ENCODE measurements at regions not wholly inside any gene's neighbourhood (a gene's known extent, or its start where the extent isn't known, plus 50 kb on each side); places are given as distances from the start of the nearest gene placed in this dataset.

DNA sequence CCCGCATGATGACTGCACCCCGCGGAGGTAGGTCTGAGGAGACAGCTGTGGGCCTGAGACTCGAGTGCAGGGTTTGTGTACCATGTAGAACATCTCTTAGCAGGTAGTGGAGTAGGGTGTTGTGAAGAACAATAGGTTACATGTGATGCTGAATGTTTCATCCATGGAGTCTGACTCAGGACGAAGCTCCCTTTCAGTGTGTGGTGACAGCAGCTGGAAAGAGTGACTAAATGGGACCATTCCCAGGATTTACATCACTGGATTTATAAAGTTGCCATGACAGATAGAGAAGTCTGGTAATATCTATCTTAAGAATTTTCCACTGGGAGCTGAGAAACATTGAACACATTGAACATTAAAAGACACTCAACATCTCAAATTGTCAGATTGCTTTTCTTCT lies 259.6 kb upstream of the RGS6 start:
- DNase-seq (ENCODE audit: low spot score), result no peak

DNA sequence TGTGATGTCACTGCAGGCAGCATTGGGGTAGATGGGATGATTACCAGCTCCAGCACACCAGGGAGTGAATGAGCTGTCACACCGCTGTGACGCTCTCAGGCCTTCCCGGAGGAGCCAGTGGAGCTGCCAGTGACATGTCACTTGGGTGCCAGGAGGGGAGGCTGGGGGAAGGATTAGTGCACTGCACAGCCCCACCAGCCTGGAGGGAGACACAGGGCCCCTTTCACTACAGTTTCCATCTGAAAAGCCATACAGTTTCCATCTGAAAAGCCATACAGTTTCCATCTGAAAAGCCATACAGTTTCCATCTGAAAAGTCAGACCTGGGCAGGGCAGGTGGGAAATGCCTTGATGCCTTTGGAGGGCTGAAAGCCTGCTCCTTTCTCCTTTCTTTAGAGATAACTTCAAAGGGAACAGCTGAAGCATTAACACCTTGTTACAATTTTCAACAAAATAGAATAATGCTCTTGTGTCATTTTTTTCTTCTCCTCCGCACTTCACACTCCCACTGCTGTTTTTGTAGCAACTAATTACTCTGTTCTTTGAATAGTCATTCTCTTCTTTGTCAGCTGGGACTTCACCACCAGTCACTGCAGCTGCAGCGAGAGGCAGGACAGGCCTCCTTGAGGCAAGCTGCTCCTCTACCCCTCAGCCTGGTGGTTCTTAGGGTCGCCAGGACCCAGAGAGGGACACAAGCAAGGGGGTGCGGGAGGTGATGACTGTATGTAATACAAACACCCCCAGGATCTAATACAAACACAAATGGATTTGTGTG lies 256.9 kb upstream of the RGS6 start:
- no peak for DNase-seq (ENCODE audit: low spot score)

DNA sequence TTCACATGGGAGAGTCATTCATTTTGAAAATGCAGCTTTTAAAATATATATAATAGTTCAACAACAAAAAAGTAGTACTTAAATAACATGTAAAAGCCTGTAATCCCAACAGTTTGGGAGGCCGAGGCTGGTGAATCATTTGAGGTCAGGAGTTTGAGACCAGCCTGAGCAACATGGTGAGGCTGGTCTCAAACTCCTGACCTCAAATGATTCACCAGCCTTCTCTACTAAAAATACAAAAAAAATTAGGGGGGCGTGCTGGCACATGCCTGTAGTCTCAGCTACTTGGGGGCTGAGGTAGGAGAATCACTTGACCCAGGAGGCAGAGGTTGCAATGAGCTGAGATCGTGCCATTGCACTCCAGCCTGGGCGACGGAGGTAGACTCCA lies 256.3 kb upstream of the RGS6 start:
- no peak for DNase-seq (ENCODE audit: low spot score)

DNA sequence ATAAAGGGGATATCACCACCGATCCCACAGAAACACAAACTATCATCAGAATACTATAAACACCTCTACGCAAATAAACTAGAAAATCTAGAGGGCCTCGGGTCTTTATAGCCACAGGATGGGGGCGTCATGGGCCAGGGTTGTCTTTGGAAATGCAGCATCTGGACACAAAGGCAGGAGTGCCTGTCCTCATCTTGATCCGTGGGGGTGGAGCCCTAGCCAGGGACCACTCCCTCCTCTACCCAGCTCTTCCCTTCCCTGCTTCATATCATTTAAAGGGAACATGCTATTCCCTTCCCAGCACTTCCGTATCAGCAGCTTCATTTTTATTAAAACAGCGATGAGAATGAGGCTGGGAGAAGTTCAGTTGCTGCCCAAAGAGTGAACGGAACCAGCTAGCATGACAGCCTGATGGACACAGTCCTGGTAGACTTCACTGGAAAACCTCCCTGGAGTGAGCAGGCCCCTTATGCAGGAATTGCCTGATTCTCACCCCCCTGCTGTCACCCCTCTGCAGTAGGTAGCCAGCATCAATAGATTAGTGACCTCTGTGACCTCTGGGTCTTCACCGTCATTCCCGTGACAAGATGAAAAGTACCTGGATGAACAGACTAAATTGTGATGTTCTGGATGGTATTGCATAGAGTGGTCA lies 251.4 kb upstream of the RGS6 start:
- DNase-seq (ENCODE audit: low spot score), result no peak

DNA sequence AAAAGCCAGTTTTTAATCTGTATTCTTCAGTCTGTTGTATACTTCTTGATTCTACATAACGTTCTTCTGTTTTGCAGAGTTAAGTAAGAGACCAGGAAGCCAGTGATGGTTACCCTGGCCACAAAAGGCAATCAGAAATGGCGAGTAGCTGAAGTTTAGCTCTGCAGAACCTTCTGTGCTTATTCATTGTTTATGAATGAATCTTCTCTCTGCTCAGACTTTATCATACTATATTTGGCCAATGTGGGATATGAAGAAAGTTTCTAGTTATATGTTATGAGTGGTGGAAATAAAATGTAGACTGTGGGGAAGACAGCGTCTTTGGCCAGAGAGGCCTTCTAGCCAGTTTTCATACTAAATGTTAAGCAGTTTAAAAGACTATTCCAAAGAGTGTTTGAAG lies 249.9 kb upstream of the RGS6 start:
- DNase-seq (ENCODE audit: low spot score), result peak; percentile 34

DNA sequence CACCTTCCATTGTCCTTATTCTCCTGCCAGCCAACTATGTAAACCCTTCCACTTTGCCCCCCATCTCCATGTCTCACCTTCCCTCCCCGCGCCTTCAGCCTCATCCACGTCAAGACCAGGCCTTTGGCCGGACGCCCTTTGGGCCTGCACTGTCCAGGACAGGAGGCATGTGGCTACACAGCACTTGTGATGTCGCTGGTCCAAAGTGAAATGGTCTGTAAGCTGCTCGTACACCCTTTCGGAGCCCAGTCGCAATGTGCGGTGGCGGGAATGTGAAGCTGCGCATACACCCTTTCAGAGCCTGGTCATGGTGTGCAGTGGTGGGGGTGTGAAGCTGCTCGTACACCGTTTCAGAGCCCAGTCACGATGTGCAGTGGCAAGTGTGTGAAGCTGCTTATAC lies 247.9 kb upstream of the RGS6 start:
- no peak for DNase-seq (ENCODE audit: low spot score)

DNA sequence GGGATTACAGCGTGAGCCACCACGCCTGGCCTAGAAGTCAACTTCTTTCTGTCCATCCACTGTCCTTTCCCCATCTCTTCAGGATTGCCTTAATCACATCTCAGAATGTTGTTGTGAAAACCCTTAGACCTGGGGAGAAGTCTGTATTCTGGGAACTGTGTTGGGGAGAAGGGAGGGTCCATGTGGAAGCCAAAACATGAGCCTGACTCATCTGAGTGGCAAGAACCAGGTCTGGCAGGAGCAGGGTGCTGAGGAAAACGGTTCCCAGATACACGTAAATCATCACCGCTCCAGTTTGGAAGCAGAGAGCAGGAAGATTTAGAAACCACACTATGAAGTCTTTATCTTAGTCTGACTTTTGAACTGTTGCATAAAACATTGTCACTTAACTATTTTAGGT lies 245.6 kb upstream of the RGS6 start:
- peak; percentile 79 for DNase-seq (ENCODE audit: low spot score)

DNA sequence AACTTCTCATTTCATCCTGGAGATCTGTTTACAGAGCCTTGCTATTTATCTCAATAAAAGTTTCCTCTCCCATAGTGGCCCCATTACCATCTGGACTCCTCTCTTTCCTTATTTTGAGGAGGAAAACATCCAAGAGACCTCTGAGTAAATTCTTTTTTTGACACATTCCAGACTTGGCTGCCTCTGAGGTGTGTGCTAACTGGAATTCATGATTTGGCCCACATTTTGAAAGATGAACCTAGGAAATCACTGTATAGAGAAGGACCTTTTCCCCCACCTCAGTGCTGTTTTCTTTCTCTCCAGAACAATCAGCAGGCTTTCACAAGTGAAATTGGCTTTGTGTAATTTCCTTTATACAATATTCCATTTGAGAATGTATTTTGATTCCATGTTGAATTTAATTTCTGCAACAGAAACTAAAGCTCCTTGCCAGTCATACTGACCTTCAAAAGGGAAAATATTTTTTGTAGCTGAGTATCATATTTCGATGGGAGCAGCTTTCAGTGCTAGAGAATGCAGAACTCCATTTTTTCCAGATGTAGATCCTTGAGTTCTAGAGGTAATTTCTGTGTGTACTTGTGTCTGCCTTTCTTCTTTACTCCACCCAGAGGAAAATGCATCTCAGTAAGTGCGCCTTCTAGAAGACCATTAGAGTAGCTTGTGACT lies 244.9 kb upstream of the RGS6 start:
- peak; percentile 50 for DNase-seq (ENCODE audit: low spot score)

DNA sequence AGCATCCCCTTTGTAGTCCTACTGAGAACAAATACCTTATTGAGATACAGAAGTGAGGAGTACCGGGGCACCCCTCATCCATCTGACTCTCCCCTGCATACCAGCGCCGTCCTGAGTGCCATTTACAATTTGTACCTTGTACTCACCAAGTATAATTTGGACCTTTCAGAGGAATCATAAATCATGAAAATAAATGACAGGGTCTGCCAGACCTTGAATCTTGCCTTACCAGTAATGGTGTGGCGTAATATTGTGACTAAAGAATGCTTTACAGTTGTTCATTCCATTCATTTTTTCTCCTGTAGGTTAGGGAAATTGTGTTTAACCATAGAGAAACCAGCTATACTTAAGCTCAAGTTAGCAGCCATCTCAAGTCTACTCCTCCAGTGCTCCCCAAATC lies 243.7 kb upstream of the RGS6 start:
- DNase-seq (ENCODE audit: low spot score), result peak; percentile 24

DNA sequence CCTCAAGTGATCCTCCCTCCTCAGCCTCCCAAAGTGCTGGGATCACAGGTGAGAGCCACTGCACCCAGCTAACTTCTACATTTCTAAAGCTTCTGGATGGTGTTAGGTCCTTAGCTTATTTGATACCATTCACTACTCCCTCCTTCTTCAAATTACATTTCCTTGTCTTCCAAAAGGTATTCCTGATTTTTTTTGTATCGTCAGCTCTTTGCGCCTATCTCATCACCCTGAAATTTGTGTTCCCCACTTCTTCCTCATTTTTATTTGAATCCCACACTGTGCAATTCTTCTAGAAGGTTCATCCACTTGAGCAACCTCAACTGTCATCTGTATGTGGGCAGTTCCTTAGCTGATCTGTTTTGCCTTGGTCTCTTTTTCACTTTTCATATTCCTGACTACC lies 241.8 kb upstream of the RGS6 start:
- DNase-seq (ENCODE audit: low spot score), result no peak

DNA sequence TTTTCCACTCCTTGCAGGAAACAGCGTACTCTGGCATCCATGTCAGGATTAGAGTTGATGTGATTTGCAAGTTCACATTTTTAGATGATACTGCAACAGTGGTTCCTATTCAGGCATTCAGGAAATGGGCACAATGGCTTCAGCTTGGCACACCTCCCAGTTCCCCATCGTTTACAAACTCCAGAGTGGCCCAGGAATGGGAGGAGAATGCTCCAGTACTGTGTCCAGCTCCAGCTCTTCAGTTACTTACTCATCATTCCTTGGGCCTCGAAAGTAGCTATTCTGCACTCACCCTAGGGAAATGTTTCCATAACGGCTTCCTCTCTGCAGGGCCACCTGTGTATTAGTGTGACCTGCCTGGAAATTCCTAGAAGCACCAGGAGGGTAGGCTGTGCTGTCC lies 239.7 kb upstream of the RGS6 start:
- no peak for DNase-seq (ENCODE audit: low spot score)

DNA sequence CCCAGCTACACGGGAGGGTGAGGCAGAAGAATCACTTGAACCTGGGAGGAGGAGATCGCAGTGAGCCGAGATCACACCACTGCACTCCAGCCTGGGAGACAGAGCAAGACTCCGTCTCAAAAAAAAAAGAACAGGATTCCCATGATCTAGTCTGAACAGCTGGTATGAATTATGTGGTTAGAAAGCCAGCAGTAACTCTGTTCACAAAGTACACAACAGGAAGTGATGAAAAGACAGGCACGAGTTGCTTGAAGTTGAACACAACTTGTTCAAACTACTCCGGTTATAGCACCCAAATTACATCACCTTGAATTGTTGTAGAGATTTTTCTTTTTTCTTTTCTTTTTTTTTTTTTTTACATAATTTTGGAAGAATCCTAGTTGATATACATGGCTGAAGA lies 238.8 kb upstream of the RGS6 start:
- peak; percentile 69 for DNase-seq (ENCODE audit: low spot score)

DNA sequence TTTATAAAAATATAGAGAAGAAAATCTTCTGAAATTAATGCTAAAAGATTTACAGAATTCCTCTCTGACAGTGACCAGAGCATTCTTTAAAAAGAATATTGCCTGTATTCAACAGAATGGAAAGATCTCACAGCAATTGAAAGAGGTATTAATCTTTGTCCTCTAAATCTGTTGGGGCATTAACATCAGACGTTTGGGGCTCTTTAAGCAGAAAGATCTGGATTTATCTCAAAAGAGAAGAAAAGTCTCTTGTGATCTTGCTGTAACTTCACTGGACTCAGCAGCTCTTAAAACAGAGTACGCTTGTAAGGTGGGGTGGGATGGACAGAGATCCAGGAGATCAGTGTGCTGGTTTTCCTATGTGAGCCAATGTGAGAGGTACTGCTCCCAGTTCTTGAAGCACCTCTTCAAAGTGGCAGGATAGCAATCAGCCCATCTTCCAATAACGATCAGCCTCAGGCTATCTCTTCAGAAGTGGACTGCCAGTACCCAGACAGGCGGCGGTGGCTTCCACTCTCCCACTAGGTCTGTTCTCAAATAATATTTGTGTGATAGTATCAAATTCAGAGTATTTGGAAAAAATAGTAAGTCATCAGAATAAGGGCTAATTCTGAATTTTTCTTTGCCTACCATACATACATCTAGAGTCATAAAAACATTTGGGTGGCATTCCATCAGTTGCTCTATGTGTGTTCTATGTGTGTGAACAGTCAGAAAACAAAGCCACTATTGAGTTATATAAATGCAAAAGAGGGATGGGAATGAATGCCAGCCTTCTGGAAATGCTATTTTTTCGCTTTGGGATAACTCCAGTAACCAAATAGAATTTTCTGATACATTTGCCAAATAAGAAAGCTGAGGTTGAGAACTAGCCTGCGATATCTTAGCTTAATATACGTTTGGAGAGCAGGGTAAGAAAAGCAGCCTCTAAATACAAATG lies 237.4 kb upstream of the RGS6 start:
- no peak for DNase-seq (ENCODE audit: low spot score)

DNA sequence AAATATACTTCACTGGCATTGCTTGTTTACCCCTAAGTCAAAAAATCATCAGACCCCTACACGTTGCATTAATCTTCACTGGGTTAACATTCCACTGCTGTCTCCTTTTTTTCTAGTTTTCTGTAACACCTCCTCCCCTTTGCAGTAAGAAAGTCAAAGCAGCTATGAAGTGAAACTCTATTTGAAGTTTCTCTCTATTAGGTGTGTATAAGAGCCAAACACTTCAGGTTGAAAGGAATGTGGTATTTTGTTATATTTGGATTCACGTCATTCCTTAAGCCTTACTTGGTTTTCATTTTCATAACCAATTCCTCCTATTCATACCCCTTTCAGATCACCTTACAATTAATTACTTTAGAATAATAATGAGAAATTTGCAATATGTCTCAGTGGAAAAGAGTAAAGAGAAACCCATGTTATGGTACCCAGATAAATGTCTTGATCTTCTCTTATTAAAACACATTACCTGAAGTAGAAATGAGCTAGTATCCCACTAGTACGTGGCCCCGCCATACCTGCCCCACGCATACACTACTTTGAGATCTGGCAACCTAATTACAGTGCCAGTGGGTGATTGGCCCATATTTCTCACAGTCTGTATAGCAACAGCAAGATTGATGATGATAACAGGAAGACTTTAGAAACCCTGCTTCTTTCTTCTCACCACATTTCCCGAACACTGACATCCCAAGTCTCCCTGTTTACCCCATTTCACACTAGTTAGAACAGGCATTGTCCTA lies 236.4 kb upstream of the RGS6 start:
- no peak for DNase-seq (ENCODE audit: low spot score)

DNA sequence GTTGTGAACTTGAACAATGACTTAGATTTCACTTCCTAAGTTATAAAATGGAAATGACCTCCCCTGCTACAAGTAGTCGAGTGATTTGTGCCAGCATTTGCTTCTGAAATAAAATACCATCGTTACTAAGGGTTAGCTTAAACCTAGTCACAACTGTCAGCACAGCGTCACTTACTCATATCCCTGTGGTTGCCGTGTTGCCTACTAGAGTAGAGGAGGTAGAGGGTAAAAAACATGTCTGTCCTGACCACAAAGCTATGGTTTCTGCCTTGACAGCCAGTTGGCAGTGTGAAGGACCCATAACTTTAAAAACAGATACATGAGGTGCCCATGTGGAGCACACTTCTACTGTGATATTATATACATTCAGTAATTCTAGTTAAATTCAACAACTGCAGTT lies 234.2 kb upstream of the RGS6 start:
- DNase-seq (ENCODE audit: low spot score), result no peak

DNA sequence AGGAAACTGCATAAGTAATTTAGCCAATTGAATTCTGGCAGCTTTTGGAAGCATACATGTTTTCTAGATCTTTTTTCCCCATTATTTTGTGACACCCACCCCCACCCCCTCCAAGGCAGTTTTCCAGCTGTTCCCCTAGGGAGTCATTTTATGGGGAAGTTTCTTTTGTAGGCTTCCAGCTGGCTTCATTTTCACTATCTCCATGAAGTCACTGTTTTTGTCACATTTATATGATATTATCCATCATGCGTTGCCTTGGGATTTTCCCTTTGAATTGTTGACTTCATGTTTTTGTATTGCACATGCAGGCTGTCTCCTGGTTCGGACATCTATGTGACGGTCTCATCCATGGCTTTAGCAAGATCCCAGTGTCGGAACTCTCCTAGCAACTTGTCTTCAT lies 233.6 kb upstream of the RGS6 start:
- DNase-seq (ENCODE audit: low spot score), result no peak

DNA sequence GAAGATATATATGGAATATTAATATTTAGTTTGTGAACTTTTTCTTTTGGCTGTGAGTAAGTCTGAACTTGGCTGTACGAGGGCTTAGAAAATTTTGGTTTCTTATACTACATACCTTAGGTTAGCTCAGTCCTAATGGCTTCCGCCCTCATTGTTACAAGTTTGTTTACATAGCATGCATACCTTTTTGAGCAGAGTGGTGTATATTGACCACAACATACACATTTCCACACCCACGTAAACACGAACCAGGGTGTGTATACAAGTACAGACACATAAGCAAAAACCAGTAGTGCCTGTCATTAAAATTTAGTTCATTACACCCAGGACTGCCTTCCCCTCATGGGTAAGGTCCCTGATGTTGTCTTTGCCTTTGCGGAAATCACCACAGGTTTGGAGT lies 230.2 kb upstream of the RGS6 start:
- DNase-seq (ENCODE audit: low spot score), result no peak

DNA sequence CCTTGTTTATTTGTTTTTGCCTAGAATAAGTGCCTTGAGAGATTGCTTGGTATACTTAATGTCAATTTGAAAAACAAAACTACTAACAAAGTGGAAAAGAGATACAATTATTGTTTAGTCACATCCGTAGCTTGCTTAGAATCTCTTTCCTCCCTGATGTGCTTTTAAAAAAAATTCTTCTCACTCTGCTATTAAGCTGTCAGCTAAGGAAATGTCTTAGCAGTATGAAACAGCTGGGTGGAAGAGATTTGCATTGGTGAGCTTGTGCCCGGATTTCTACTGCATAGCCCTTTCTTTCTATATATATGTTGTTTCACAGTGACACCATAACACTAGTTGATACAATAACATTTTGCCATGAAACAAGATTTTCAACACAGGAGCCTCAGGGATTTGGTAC lies 229.4 kb upstream of the RGS6 start:
- DNase-seq (ENCODE audit: low spot score), result no peak

DNA sequence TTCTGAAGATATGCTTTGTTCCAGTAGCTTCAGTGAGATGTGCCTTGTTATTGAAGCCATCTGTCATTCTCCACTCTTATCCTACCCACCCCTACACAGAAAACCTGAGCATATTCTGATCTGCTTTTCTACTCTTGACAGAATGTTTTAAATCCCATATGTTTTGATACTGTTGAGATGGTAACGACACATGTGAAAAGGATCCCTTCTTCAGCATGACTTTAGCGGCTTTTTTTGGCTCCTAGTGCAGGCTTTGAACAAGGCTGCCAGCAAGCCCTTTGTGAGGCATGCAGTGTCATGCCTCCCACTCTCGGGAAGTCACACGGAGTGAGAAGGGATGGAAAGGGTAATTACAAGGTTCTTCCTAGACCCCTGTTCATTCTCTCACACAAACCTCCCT lies 228.8 kb upstream of the RGS6 start:
- peak; percentile 51 for DNase-seq (ENCODE audit: low spot score)

DNA sequence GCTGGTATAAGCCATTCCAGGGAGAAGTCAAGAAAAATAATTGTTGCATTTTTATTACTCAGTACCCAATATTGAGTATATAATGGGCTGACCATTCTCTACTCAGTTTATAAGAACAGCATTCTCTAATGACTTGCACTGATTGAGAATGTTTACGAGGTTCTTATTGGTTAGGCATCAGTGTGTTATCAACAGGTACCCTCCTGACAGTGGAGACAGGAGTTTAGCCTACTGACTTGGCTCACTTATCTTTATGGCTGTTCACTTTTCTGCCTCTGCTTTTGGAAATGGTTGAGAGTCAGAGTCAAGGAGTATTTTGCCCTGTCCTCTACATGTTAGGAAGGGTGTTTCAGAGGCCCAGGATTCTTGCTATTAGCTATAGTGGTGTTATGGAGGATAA lies 228.0 kb upstream of the RGS6 start:
- DNase-seq (ENCODE audit: low spot score), result no peak

DNA sequence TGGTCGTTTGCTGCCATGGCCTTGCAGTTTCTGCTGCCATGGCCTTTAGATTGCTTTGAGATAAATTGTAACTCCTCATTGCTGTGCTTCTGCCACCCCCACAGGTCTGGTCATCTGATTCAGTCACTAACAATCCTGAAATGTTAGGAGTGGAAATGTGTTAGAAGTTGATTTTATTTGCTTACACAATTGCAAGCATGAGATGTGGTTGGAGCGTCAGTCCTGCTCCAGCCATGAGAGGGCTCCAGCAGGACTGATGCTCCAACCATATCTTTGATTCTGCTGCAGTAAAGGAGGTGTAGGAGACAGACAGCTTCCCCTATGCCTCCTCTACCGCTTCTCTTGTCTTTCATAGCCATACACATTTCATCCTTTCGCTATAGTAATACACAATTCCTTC lies 226.8 kb upstream of the RGS6 start:
- DNase-seq (ENCODE audit: low spot score), result no peak

DNA sequence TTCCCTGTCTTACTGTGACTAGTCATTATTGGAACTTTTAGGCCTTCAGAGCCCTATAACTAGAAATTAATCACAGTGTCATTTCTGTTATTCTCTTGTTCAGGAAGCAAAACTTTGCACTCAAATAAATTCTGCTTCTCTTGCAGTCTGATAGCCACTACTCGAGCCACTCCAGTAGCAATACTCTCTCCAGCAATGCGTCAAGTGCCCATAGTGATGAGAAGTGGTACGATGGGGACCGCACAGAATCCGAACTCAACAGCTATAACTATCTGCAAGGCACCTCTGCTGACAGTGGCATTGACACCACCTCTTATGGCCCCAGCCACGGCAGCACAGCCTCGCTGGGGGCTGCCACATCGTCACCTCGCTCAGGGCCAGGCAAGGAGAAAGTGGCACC lies 223.2 kb upstream of the RGS6 start:
- no peak for DNase-seq (ENCODE audit: low spot score)

Measured in GM03348 (cell line).